Epithelial cell of esophagus (primary cell): ENCODE measurements at regions not wholly inside any gene's neighbourhood (a gene's known extent, or its start where the extent isn't known, plus 50 kb on each side); places are given as distances from the start of the nearest gene placed in this dataset.
"Not testable (repeated sequence)": the region's sequence is repeated elsewhere in the genome, so short reads cannot be mapped to it uniquely, and the experiment has no call there.

Experiments used
- DNase-seq: peaks from one replicate; pipeline ENCODE4 v3.0.0; 2010; ENCODE audit warnings: low read depth
- H3K4me3 ChIP-seq: 2 replicates; pipeline ENCODE4 v1.5.1; 2011; ENCODE audit warnings: mild to moderate bottlenecking, low read length, control low read depth
- TF ChIP-seq, protein P1 (sequence below): IDR thresholded peaks from 2 replicates; pipeline ENCODE4 v1.5.1; 2011; ENCODE audit warnings: low read depth, mild to moderate bottlenecking, low read length, control low read depth, inconsistent platforms; ENCODE audit not compliant: insufficient read depth; ENCODE audit errors: missing control alignments

DNA sequence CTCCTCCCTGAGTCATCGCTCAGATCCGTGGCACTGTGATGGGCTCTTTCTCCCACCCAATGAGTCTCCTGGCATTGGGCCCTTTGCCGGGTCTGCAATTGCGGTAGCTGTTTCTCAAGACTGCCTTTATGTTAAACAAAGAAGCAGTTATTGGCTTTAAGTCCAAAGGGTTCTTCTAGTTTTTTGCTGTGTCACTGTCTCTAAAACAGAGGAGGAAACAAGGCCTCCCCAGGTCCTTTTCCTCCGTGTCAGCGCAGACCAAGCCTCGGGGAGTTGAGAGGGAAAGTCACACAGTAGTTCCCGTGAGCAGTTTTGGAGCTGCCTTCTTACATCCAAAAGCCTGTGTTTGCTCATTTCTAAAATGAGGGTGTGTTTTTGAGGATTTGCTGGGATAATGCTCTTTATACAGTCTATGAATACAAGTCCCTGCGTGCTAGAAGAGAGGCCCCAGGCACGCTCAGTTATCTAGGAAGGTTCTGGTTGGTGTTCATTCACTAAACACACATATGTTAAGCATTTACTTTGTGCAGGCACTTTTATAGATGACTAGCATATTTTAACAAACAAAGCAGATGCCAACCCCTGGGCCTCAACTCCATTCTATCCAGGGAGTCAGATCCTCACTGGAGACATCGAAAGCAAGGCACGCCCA, 126.0 kb upstream of the PZP start:
- no peak overlapping the region for H3K4me3 ChIP-seq
- TF ChIP-seq, protein P1, sequence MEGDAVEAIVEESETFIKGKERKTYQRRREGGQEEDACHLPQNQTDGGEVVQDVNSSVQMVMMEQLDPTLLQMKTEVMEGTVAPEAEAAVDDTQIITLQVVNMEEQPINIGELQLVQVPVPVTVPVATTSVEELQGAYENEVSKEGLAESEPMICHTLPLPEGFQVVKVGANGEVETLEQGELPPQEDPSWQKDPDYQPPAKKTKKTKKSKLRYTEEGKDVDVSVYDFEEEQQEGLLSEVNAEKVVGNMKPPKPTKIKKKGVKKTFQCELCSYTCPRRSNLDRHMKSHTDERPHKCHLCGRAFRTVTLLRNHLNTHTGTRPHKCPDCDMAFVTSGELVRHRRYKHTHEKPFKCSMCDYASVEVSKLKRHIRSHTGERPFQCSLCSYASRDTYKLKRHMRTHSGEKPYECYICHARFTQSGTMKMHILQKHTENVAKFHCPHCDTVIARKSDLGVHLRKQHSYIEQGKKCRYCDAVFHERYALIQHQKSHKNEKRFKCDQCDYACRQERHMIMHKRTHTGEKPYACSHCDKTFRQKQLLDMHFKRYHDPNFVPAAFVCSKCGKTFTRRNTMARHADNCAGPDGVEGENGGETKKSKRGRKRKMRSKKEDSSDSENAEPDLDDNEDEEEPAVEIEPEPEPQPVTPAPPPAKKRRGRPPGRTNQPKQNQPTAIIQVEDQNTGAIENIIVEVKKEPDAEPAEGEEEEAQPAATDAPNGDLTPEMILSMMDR, result no peak
- peak; percentile 38 for DNase-seq

DNA sequence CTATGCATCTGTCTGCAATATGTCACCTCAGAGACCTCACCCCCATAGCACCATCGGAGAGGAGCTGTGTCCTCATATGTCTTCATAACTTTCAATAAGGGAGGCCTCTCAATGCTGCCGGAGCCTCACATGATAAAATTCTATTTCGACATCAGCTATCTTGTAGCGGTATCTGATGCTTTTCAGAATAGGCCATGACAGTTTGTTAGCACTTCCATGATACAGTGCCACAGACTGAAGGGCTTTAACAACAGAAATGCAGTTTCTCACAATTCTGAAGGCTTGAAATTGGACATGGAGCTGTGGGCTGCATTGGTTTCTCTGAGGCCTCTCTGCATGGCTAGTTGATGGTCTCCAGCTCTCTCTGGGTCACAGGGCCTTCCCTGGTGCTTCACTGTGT, 125.0 kb upstream of the PZP start:
- TF ChIP-seq, protein P1, result no peak
- DNase-seq, result no peak

DNA sequence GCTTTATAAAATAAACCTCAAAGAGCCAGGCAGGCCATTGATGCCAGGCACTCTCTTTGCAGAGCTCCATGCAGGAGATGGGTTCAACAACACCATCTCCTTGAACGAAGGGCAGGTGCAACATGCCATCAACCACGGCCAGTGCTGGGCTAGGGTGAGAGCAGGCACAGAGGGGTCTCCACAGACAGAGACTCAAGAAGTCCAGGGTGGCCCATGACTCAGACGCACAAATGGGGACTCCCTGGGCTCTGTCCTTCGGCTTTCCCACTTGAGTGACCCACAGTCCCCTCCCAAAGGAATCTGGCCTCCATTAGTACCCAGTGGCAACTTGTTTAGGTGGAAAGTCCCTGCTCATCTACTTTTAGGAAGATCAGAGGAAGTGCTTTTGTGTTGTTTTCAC, 124.4 kb upstream of the PZP start:
- TF ChIP-seq, protein P1, result no peak
- no peak overlapping the region for H3K4me3 ChIP-seq

More for the DNA sequence above, 125.0 kb upstream of the PZP start:
- no peak overlapping the region for H3K4me3 ChIP-seq

DNA sequence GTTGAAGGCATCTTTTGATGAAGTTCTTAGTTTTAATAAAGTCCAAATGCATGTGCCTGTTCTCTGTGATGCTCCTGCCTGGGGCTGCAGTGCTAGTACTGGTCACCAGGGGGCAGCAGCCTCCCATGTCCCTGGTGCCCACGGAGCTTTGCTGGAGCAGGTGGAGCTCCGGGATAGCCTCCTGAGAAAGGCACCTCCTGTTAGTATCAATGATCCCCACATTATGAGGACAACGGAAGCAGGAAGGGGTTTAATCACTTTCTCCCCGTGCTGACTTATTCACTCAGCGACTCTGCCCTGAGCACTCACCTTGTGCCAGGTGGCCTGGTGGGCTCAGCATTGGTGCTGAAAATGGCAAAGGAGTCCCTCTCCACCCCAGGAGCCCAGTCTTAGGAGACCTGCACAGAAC, 123.0 kb upstream of the PZP start:
- H3K4me3 ChIP-seq, result no peak overlapping the region
- DNase-seq, result peak; percentile 68
- TF ChIP-seq, protein P1, result peak; percentile 100

More for the DNA sequence above, 124.4 kb upstream of the PZP start:
- DNase-seq, result no peak

DNA sequence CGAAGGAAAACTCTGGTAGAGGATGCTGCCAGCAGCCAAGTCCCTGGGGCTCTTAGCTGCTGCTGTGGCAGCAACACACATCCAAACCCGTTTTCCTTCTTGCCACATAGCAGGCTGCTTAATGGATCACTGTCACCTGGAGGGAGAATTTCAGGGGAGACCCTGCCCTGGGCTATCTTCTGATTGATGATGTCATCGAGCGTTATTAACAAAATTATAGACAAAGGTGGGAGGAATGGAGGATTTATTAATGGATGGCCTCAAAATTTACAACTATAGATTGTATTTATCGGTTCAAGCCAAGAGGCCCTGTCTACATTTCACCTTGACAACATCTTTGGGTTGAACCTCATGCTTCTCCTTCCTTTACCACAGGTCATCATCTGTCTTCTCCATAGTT, 120.8 kb upstream of the PZP start:
- TF ChIP-seq, protein P1, result no peak
- no peak for DNase-seq
- no peak overlapping the region for H3K4me3 ChIP-seq

DNA sequence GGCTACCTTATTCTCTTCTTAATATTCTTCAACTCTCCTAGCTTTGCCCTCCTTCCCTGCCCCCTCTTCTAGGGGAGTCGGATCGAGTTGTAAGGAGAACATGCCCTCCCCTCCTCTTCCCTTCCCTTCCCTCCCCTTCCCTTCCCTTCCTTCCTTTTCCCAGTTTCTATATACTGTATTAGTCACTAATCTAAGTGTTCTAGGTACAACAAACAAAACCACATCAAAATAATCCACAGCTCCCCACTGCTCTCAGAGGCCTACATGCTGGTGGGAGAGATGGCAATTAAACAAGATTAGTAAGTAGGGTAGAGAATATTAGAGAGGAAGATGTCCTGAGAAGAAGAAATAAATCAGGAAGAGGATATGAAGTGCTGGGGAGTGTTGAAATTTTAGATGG, 119.9 kb upstream of the PZP start:
- H3K4me3 ChIP-seq, result no peak overlapping the region
- TF ChIP-seq, protein P1, result no peak
- no peak for DNase-seq

DNA sequence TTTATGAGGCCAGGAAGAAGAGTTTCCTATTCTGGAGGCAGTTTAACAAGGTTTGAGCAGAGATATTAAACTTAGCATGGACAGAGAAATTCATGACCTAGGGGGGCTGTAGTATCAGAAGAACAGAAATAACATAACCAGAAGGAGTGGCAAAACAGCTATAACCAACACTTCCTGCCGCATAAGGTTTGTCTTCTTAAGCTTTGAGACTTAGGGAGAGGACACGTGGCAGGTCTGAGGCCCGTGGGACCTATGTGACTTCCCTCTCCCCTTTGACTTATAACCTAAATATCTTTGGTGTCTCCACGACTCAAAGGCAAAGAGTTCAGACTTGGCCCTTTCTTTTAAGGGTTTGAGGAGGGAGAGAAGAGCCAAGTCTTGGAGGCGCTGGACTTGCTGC, 119.1 kb upstream of the PZP start:
- no peak overlapping the region for H3K4me3 ChIP-seq

DNA sequence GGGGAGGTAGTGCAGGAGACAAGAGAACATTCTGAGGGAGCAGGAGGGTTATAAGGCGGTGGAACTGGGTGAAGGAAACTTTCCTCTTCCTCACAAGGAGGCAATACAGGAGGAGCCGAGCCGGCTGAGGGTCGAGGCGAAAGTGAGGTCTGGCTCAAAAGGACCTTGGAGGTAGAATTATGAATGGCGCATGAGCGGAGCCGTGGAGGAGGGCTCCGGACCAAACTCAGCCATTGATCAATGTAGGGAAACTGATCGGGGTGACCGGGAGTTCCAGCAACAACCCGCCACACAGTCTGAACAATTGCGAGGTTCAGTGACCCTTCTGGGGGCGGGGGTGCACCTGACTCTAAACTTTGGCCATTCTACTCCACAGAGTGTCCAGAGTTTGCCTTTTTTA, 118.7 kb upstream of the PZP start:
- H3K4me3 ChIP-seq, DNase-seq: not testable (repeated sequence)

More for the DNA sequence above, 119.1 kb upstream of the PZP start:
- TF ChIP-seq, protein P1, result no peak
- no peak for DNase-seq
